ENCODE measurements at regions not wholly inside any gene's neighbourhood (a gene's known extent, or its start where the extent isn't known, plus 50 kb on each side); places are given as distances from the start of the nearest gene placed in this dataset.

DNA sequence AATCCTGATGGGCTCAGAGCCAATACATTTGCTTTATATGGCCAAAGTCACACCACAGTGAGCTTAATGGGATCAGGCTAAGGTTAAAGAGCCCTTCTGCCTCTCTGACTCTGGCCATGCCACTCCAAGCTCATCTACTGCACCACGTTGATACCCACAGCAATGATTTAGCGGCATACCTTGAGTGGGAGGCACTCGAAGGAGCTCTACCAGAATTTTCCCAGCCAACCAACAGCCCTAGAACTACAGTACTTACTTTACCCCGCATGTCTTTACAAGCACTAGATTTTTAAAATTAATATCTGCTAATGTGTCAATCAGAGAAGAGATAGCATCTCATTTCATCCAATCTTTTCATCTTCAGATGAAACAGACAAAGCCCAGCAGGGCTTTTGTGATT lies 300.5 kb downstream of the GRIN2B start:
- DNase-seq (ENCODE audit: low spot score), result no peak

- DNase-seq (ENCODE audit: low spot score), result no peak
These were observed 304.5 kb downstream of the GRIN2B start for GRCh38 chr12:13676880-13677279.

DNA sequence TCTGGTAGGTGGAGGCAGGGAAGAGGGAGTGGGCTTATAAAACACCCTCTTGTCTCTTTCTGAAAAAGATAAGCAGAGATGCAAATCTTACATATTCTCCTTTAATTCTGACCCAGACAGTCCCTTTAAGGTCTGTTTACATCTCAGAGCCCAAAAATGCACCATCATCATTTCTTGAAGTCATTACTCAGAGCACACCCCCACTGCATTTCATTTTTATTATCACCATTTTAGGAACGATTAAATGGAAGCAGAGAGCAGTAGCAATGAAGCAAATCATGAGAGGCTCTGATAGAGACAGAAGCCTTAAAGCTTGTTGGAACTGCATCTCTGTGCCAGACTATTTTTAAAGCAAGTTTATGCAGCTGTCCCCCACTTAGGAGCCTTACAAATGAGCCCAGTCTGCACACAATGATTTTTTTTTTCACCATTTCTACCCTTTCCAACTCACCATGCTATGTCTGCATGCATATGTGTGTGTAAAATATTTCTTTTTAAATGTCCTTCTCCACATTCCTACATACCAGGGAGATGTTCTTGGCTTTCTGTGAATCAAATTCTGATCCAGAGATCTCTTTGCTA lies 311.0 kb downstream of the GRIN2B start:
- DNase-seq (ENCODE audit: low spot score), result no peak

DNA sequence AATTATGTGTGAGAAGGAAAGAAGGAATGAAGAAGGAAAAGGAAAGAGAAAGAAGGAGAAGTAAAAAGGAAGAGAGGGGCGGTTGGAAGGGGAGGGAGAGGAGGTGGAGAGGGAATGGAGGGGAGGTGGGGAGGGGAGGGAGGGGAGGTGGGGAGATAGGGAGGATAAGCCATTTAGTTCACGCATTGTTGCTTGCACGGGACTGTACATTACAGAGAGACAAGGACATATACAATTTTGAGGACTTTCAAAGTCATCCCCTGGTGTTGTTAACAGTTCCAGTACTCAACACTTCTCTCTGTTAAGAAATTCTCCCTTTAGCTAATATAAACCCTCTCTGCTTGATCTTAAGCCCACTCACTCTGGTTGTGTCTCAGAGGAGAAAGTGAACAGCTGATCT lies 312.5 kb downstream of the GRIN2B start:
- no peak for DNase-seq (ENCODE audit: low spot score)

DNA sequence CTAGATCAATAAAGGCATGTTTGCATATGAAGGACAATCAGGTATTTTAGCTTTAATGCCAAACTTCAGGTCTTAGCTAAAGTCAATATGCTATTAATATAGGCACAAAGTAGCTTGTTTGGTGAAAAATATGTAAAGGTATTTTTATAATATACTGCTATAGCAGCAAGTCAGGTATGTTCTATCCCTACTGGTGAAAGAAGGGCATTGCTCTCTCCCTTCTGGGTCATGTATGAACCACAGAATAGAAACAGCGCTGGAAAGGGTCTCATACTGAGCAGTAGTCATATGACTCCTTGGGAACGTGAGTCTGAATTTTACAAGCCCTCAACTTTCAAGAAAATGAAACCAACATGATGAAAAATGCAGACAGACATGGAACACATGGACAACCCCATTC lies 314.6 kb downstream of the GRIN2B start:
- no peak for DNase-seq (ENCODE audit: low spot score)

GRCh38 chr12:13661005-13661887 lies 320.2 kb downstream of the GRIN2B start:
- peak; percentile 53 for DNase-seq (ENCODE audit: low spot score)

GRCh38 chr12:13654456-13654855 lies 326.9 kb downstream of the GRIN2B start:
- DNase-seq (ENCODE audit: low spot score), result no peak

DNA sequence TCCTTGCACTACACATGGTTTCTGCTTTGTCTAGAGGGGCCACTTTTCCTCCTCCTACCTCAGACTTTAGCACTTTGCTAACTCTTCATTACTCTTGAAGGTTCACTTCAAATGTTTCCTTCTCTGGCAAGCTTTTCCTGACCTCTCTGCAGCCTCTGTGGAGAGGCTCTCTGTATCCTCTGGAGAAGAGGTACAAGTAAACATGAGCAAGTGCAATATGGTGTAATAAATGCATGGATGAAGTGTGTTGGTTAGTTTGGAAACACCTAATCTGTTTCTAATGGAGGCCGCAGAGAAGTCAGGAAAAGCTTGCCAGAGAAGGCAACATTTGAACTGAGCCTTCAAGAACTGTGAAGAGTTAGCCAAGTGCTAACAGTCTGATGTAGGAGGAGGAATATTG lies 329.3 kb downstream of the GRIN2B start:
- no peak for DNase-seq (ENCODE audit: low spot score)

GRCh38 chr12:13635709-13636108 lies 345.7 kb downstream of the GRIN2B start:
- DNase-seq (ENCODE audit: low spot score), result no peak

- no peak for DNase-seq (ENCODE audit: low spot score)
These were observed 349.5 kb downstream of the GRIN2B start for GRCh38 chr12:13631873-13632272.

DNA sequence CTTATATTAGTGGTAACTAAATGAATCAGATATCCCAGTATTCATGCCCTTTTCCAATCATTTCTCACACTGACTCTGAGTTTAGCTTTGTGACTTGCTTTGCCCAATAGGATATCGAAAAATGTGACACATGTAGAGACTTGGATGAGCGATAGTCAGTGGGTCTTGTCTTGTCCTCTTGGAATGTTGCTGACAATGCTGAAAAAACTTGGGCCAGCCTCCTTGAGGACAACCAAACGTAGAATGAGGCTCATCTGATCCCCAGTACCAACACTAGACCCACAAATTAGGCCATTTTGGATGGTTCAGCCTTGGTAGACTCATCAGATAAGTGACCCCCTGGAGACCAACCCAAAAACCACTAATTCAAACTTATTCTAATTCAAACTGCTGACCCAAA lies 351.0 kb downstream of the GRIN2B start:
- no peak for DNase-seq (ENCODE audit: low spot score)

DNA sequence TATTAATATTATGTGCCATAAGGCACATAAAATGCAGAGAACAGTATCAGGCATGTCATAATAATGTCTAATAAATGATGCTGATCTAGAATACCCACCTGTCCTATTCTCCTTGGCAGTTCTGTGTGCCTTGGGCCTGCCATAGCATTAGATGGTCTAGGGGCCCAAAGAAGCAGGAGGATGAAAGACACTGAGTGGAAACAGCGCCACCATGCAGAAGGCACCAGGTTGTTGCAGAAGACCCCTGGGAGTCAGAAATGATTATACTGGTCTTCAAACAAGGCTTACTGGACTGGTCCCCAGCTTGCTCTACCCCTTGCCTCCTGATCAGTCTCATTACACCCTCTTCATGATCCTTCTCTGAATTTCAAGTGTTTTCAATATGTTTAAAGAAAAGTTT lies 353.3 kb downstream of the GRIN2B start:
- no peak for DNase-seq (ENCODE audit: low spot score)

DNA sequence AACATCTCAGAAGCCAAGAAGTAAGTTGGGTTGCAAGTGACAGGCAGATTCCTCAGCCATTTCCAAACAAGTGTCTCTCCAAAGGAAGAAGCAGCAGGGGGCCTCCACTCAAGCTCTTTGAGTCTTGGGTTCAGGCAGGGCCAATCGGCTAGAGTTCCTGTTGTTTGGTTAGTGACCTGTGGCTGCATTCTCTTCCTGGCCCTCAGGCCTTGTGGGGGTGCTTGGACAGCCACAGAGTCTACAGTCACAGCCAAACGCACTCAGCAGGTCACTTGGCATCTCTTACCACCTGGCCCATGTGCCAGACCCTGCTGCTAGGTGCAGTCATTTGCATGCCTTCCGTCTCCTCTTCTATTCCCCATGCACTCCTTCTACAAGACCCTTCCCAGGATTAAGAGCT lies 353.9 kb downstream of the GRIN2B start:
- peak; percentile 2 for DNase-seq (ENCODE audit: low spot score)

- DNase-seq (ENCODE audit: low spot score), result no peak
These were observed 368.1 kb downstream of the GRIN2B start for GRCh38 chr12:13613297-13613696.

GRCh38 chr12:13609894-13610679 lies 371.3 kb downstream of the GRIN2B start:
- DNase-seq (ENCODE audit: low spot score), result no peak

DNA sequence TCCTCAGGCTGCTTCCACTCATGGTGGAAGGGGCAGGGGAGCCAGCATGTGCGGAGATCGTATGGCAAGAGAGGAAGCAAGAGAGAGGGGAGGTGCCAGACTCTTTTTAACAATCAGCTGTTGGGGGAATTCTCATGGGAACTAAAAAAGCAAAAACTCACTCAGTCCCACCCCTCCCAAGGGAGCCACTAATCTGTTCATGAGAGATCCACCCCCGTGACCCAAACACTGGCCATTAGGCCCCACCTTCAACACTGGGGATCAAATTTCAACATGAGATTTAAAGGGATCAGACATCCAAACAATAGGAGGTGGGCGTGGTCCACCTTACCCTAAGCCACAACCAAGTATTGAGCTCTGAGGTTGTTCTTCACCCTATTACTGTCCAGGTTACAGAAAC lies 375.1 kb downstream of the GRIN2B start:
- no peak for DNase-seq (ENCODE audit: low spot score)

- DNase-seq (ENCODE audit: low spot score), result no peak
These were observed 377.4 kb downstream of the GRIN2B start for GRCh38 chr12:13603953-13604352.

DNA sequence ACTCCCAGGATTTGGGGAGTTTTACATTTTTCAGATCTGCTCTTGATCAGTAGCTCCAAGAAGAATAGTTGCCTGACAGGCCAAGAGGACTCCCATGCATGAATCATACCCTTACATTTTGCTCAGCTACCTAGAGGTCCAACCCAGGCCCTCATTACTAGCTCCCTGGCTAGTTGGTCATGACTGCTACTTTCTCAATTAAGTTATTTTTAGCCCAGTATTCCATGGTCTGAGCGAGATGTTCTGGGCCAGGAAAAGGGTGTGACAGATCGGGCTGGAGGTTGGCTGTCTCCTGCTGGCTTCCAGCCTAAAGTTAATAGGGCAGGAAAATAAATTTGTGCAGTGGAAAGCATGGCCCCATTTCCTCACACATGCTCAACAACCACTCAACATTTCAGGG lies 379.2 kb downstream of the GRIN2B start:
- no peak for DNase-seq (ENCODE audit: low spot score)

- no peak for DNase-seq (ENCODE audit: low spot score)
These were observed 382.2 kb downstream of the GRIN2B start for GRCh38 chr12:13599176-13599575.

- DNase-seq (ENCODE audit: low spot score), result no peak
These were observed 383.6 kb downstream of the GRIN2B start for GRCh38 chr12:13597837-13598236.

DNA sequence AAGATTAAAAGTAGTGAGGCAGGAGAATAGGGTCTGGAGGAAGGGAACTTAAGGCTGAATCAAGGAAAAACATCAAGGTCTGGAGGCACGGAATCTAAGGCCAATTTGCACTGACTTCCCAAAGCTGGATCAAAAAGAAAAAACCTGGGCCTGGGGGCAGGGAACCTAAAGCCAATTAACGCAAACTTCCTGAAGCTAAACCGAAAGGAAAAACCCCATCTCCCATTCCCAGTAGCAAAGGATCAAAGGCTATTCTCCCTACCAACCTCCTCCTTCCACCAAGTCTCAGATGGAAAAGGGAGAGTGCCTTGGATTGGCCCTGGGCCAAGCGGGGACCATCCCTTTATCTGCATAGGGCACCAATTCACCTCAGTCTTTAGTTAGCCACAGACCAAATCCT lies 384.2 kb downstream of the GRIN2B start:
- DNase-seq (ENCODE audit: low spot score), result no peak

DNA sequence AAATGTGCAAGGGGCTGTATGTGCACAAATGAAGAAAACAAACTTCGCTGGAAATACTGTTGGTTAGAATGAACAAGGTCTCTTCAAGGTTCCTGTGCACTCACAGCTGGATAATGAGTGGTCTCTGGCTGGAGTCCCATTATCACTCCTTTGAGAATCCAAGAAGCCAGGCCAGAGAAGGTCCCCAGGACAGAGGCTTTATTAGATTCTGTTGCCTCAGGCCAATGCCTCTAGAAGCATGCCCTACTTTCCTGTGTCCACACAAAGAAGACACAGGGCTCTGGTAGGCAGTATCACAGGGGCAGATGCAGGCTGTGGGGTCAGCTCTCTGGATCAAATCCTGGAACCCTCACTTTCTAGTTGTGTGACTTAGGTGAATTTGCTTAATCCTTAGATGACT lies 384.7 kb downstream of the GRIN2B start:
- DNase-seq (ENCODE audit: low spot score), result no peak

Data from kidney tubule cell (primary cell).